ENCODE measurements at regions not wholly inside any gene's neighbourhood (a gene's known extent, or its start where the extent isn't known, plus 50 kb on each side); places are given as distances from the start of the nearest gene placed in this dataset.

DNA sequence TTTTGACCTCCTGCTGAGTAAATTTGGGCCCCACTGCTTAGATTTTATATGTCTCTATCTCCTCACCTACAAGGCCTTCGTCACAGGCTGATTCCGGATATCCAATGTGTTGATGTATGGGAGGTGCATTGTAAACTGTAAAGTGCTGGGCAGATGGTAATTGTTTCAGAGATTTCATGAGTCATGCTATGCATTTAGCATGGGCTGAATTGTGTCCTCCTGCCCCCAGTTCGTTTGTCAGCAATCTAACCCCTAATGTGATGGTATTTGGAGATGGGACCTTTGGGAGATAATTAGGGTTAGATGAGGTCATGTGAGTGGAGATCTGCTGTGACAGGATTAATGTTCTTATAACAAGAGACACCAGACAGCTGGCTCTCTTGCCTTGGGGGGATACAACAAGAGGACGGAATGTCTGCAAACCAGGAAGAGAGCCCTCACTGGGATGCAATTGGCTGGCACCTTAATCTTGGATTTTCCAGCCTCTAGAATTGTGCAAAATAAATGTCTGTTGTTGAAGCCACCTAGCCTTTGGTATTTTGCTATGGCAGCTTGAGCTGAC lies 101.8 kb upstream of the NLRP1 start:
- no peak overlapping the region for H3K4me3 ChIP-seq (ENCODE audit: low read depth, low read length)
- TF ChIP-seq, protein P1, sequence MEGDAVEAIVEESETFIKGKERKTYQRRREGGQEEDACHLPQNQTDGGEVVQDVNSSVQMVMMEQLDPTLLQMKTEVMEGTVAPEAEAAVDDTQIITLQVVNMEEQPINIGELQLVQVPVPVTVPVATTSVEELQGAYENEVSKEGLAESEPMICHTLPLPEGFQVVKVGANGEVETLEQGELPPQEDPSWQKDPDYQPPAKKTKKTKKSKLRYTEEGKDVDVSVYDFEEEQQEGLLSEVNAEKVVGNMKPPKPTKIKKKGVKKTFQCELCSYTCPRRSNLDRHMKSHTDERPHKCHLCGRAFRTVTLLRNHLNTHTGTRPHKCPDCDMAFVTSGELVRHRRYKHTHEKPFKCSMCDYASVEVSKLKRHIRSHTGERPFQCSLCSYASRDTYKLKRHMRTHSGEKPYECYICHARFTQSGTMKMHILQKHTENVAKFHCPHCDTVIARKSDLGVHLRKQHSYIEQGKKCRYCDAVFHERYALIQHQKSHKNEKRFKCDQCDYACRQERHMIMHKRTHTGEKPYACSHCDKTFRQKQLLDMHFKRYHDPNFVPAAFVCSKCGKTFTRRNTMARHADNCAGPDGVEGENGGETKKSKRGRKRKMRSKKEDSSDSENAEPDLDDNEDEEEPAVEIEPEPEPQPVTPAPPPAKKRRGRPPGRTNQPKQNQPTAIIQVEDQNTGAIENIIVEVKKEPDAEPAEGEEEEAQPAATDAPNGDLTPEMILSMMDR (IDR thresholded peaks at IDR 0.05; ENCODE audit: low read depth, low read length, missing control alignments): no peak
- DNase-seq (ENCODE audit: low read depth): no peak

DNA sequence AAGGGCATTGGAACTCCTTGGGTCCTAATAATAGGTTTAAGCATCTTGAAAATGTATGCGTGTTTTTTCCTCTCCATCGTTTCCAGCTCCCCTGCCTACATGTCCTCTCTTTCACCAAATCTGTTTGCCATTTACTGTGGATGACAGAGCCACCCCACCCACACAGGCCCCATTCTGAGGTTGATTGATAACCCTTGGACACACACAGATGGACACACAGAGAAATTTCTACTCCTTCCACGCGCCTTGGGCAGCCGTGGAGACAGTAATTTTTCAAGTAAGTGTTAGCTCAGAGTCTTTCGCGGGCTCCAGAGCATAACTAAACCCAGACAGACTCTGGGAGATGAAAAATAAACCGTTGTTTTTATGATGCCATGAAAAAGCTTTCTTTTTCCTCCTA lies 103.3 kb upstream of the NLRP1 start:
- no peak for DNase-seq (ENCODE audit: low read depth)
- no peak overlapping the region for H3K4me3 ChIP-seq (ENCODE audit: low read depth, low read length)
- TF ChIP-seq, protein P1 (IDR thresholded peaks at IDR 0.05; ENCODE audit: low read depth, low read length, missing control alignments): no peak

DNA sequence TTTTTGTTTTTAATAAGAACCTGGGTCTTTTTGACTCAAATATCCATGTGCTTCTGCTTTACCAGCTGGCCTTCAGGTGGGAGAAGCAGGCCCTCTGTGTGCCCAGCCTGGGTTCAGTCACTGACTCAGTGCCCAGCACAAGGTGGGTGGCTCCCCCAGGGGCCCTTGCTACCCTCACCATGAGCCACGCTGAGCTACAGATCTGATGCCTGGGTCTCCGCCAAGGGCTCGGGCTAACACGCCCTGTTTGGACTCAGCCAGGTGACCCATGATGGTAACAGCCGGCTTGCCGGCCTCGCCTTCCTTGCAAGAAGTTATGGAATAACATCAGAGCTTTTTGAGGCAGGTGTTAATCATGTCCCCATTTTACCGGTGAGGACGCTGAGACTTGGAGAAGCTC lies 109.5 kb upstream of the NLRP1 start:
- H3K4me3 ChIP-seq (ENCODE audit: low read depth, low read length): no peak overlapping the region
- no peak for DNase-seq (ENCODE audit: low read depth)
- TF ChIP-seq, protein P1 (IDR thresholded peaks at IDR 0.05; ENCODE audit: low read depth, low read length, missing control alignments): no peak

DNA sequence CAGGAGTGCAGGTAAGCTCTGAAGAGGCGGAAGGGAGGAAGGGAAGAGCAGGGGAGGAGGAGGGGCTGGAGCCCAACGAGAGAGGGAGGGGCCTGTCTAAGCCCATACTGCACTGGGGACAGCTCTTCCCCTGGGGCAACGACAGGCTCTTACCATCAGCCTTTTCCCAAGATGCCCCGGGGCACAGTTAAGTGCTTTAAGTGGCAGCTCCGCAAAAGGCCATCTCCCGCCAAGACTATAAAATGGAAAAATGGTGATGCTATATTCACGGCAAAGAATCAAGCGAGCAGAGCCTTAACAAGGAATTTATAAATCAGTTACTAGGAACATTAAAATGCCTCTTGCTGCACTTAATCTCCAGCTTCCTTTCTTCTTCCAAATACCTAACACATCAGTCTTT lies 110.2 kb upstream of the NLRP1 start:
- TF ChIP-seq, protein P1 (IDR thresholded peaks at IDR 0.05; ENCODE audit: low read depth, low read length, missing control alignments): no peak
- no peak for DNase-seq (ENCODE audit: low read depth)
- H3K4me3 ChIP-seq (ENCODE audit: low read depth, low read length): no peak overlapping the region

DNA sequence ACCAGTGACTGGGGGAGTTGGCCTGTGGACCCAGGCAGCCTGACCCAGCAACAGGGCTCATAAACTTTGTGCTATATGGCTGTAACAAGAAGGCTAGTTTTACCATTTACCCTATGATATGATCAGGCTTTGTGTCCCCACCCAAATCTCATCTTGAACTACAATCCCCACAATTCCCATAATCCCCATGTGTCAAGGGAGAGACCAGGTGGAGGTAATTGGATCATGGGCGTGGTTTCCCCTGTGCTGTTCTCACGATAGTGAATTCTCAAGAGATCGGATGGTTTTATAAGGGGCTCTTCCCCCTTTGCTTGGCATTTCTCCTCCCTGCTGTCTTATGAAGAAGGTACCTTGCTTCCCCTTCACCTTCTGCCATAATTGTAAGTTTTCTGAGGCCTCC lies 111.2 kb upstream of the NLRP1 start:
- H3K4me3 ChIP-seq (ENCODE audit: low read depth, low read length): no peak overlapping the region
- no peak for DNase-seq (ENCODE audit: low read depth)
- TF ChIP-seq, protein P1 (IDR thresholded peaks at IDR 0.05; ENCODE audit: low read depth, low read length, missing control alignments): no peak

DNA sequence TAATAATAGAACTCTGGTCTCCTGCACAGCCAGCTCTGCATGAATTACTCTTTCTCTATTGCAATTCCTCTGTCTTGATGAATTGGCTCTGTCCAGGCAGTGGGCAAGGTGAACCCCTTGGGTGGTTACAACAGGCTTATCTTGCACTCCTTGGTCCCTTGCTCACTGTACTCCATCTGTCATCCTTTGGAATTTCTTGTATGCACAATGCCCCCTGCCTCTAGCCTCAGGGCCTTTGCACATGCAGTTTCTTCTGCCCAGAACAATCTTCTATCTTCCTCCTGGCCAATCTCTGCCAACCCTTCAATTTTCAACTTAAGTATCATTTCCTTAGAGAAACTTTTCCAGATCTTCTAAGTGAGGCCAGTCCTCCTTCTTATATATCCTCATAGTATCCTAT lies 114.7 kb upstream of the NLRP1 start:
- H3K4me3 ChIP-seq (ENCODE audit: low read depth, low read length): no peak overlapping the region
- DNase-seq (ENCODE audit: low read depth): no peak
- TF ChIP-seq, protein P1 (IDR thresholded peaks at IDR 0.05; ENCODE audit: low read depth, low read length, missing control alignments): no peak

DNA sequence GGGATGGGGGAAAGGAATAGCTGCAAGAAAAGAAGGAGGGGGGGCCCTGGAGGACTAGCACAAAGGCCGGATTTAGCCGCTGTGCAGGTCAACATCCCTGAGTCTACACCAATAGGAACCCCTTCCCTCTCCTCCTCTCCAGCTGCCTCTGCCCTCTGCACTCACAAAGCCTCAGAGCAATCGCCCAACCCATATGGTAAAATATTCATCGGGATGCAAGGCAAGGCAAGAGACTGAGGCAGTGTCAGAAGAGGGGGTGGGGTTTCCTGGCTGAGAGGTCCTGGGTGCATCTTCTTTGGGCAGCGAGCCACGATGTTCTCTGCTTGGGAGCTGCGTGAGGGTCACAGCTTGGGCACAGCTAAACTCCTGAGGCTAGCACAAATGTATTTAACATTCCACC lies 115.5 kb upstream of the NLRP1 start:
- no peak overlapping the region for H3K4me3 ChIP-seq (ENCODE audit: low read depth, low read length)
- TF ChIP-seq, protein P1 (IDR thresholded peaks at IDR 0.05; ENCODE audit: low read depth, low read length, missing control alignments): no peak
- DNase-seq (ENCODE audit: low read depth): no peak
